A549 (cell line): ENCODE measurements at regions not wholly inside any gene's neighbourhood (a gene's known extent, or its start where the extent isn't known, plus 50 kb on each side); places are given as distances from the start of the nearest gene placed in this dataset.
"Not testable (repeated sequence)": the region's sequence is repeated elsewhere in the genome, so short reads cannot be mapped to it uniquely, and the experiment has no call there.

ENCODE experiments used
- ATAC-seq, 2 experiments: fragments of 200-7000 bp in 1 of 2; fragments of >200 bp in 1 of 2; cut with Nextera tagmentation in 1 of 2; cut with Tn5 transposase in 1 of 2; 3 replicates each; pipeline versions ENCODE4 v1.8.0 to v1.9.1; 2018 to 2020; ENCODE audit warnings: mild to moderate bottlenecking in 1 of 2, moderate library complexity in 1 of 2
- CTCF ChIA-PET: fragments of 300-600 bp; sonication (Branson Sonifier 250); formaldehyde crosslinking; extraction: SDS; loops from one replicate; lab custom pipeline; 2021; ENCODE audit warnings: antibody characterized with exemption, inconsistent platforms; lab: Yijun Ruan, JAX
- POLR2A ChIA-PET: fragments of 350-600 bp; formaldehyde crosslinking; extraction: SDS; loops from one replicate; lab custom pipeline; 2021; ENCODE audit warnings: antibody characterized with exemption, inconsistent platforms; lab: Yijun Ruan, JAX
- DNase-seq, 2 experiments: peaks; one replicate each; pipeline versions ENCODE4 v3.0.0 to v3.0.0-alpha.2; 2011 to 2016; ENCODE audit warnings: low read depth in 1 of 2, low spot score in 1 of 2
- FAIRE-seq: peaks from 2 replicates; lab custom pipeline; 2011; peaks lifted over from hg19 to GRCh38; lab: Jason Lieb, UNC
- H3K27ac ChIP-seq, 2 experiments: fragments of >200 bp; sonication (Bioruptor Twin); formaldehyde crosslinking; 3 replicates each; pipeline ENCODE4 v1.5.1; 2016 to 2017
- H3K4me1 ChIP-seq: fragments of >200 bp; sonication (Bioruptor Twin); formaldehyde crosslinking; 3 replicates; pipeline ENCODE4 v1.6.1; 2016
- H3K4me2 ChIP-seq: fragments of >200 bp; sonication (Bioruptor Twin); formaldehyde crosslinking; 3 replicates; pipeline ENCODE4 v1.6.1; 2016
- H3K4me3 ChIP-seq: fragments of >200 bp; sonication (Bioruptor Twin); formaldehyde crosslinking; 3 replicates; pipeline ENCODE4 v1.5.1; 2016
- H3K9me3 ChIP-seq: fragments of >200 bp; sonication (Bioruptor Twin); formaldehyde crosslinking; 3 replicates; pipeline ENCODE4 v1.6.1; 2016
- BHLHE40 ChIP-seq: IDR thresholded peaks from 2 replicates; pipeline ENCODE4 v1.6.1; 2012; ENCODE audit warnings: low read depth, low read length, inconsistent platforms
- CBX2 ChIP-seq: fragments of 200-600 bp; sonication (generic); IDR thresholded peaks from 2 replicates; pipeline ENCODE4 v1.6.1; 2016; ENCODE audit warnings: low read depth, mild to moderate bottlenecking, borderline replicate concordance
- CBX8 ChIP-seq: fragments of 200-600 bp; sonication (generic); IDR thresholded peaks from 2 replicates; pipeline ENCODE4 v1.6.1; 2016
- CEBPB ChIP-seq, 2 experiments: fragments of >200 bp in 1 of 2; sonication (Bioruptor Twin) in 1 of 2; formaldehyde crosslinking in 1 of 2; IDR thresholded peaks; 2 replicates each; pipeline ENCODE4 v1.6.1; 2012 to 2016
- CHD2 ChIP-seq: fragments of 150-350 bp; IDR thresholded peaks from 2 replicates; pipeline ENCODE4 v1.6.1; 2014; ENCODE audit warnings: low read length; ENCODE audit not compliant: partially characterized antibody
- CHD4 ChIP-seq: fragments of 200-600 bp; sonication (generic); IDR thresholded peaks from 2 replicates; pipeline ENCODE4 v1.6.1; 2016; ENCODE audit warnings: antibody characterized with exemption, mild to moderate bottlenecking, borderline replicate concordance
- EHF ChIP-seq: fragments of 250-450 bp; sonication (Bioruptor Pico); IDR thresholded peaks from 2 replicates; pipeline ENCODE4 v1.5.0; 2020; ENCODE audit warnings: mild to moderate bottlenecking
- ESRRA ChIP-seq: fragments of 150-350 bp; IDR thresholded peaks from 2 replicates; pipeline ENCODE4 v1.6.1; 2014; ENCODE audit warnings: mild to moderate bottlenecking, low read length, borderline replicate concordance
- GATA3 ChIP-seq: IDR thresholded peaks from 2 replicates; pipeline ENCODE4 v1.6.1; 2012; ENCODE audit warnings: borderline replicate concordance
- HEYL ChIP-seq: fragments of 250-450 bp; sonication (Bioruptor Pico); IDR thresholded peaks from 2 replicates; pipeline ENCODE4 v1.8.0; 2021; ENCODE audit warnings: mild to moderate bottlenecking, moderate library complexity
- JUN ChIP-seq, 2 experiments: fragments of >200 bp; sonication (Bioruptor Twin); formaldehyde crosslinking; IDR thresholded peaks; 2 replicates in 1 of 2; 3 replicates in 1 of 2; pipeline ENCODE4 v1.6.1; 2016 to 2017
- KDM1A ChIP-seq: fragments of 200-600 bp; sonication (generic); IDR thresholded peaks from 2 replicates; pipeline ENCODE4 v1.6.1; 2016; ENCODE audit warnings: low read depth, mild to moderate bottlenecking
- KDM5A ChIP-seq: fragments of 200-600 bp; sonication (generic); IDR thresholded peaks from 2 replicates; pipeline ENCODE4 v1.6.1; 2016; ENCODE audit warnings: antibody characterized with exemption, mild to moderate bottlenecking
- MAFK ChIP-seq: fragments of 450-650 bp; IDR thresholded peaks from 2 replicates; pipeline ENCODE4 v1.6.1; 2014; ENCODE audit not compliant: partially characterized antibody
- MAZ ChIP-seq: fragments of 150-350 bp; IDR thresholded peaks from 2 replicates; pipeline ENCODE4 v1.6.1; 2014; ENCODE audit warnings: antibody characterized with exemption, low read depth, low read length, borderline replicate concordance
- MYC ChIP-seq: IDR thresholded peaks from 2 replicates; pipeline ENCODE4 v1.6.1; 2012; ENCODE audit warnings: mild to moderate bottlenecking, inconsistent platforms, low read length, improper control_type of control experiment, borderline replicate concordance
- NFE2L2 ChIP-seq: fragments of 150-350 bp; conservative IDR thresholded peaks from 2 replicates; pipeline ENCODE4 v1.6.1; 2014; ENCODE audit warnings: low read length
- POLR2AphosphoS2 ChIP-seq: conservative IDR thresholded peaks from 2 replicates; pipeline ENCODE4 v1.6.1; 2012; ENCODE audit warnings: low read length, improper control_type of control experiment, inconsistent platforms
- RARB ChIP-seq: fragments of 250-450 bp; sonication (Bioruptor Pico); IDR thresholded peaks from 2 replicates; pipeline ENCODE4 v1.8.0; 2021; ENCODE audit warnings: mild to moderate bottlenecking, moderate library complexity
- RCOR1 ChIP-seq: fragments of 150-350 bp; IDR thresholded peaks from 2 replicates; pipeline ENCODE4 v1.6.1; 2014; ENCODE audit warnings: antibody characterized with exemption, low read length, low read depth
- SMC3 ChIP-seq: fragments of >200 bp; sonication (Bioruptor Twin); formaldehyde crosslinking; IDR thresholded peaks from 3 replicates; pipeline ENCODE4 v1.6.1; 2018; ENCODE audit warnings: inconsistent platforms
- ZNF302 ChIP-seq: fragments of 250-450 bp; sonication (Bioruptor Pico); IDR thresholded peaks from 2 replicates; pipeline ENCODE4 v1.9.0; 2021; ENCODE audit warnings: inconsistent platforms, mild to moderate bottlenecking, moderate library complexity
- WGBS: methylation state at CpG from one replicate; pipeline ENCODE4 v1.1.6; 2017; ENCODE audit errors: missing lambda C conversion rate; 5-methylcytosine and 5-hydroxymethylcytosine counted together
- TF ChIP-seq, protein P1 (sequence below): fragments of >200 bp; sonication (Bioruptor Twin); formaldehyde crosslinking; IDR thresholded peaks from 3 replicates; pipeline ENCODE4 v1.6.1; 2016
- TF ChIP-seq, protein P2 (sequence below): fragments of 250-450 bp; sonication (Bioruptor Pico); IDR thresholded peaks from 2 replicates; pipeline ENCODE4 v1.5.0; 2021; ENCODE audit warnings: mild to moderate bottlenecking, moderate library complexity, borderline replicate concordance
- TF ChIP-seq, protein P3 (sequence below): IDR thresholded peaks from 2 replicates; pipeline ENCODE4 v1.6.1; 2012
- TF ChIP-seq, protein P4 (sequence below): fragments of 200-600 bp; sonication (generic); IDR thresholded peaks from 2 replicates; pipeline ENCODE4 v1.6.1; 2016; ENCODE audit warnings: antibody characterized with exemption, mild to moderate bottlenecking, moderate library complexity
- TF ChIP-seq, protein P5 (sequence below): fragments of 250-450 bp; sonication (Bioruptor Pico); IDR thresholded peaks from 2 replicates; pipeline ENCODE4 v1.5.0; 2020; ENCODE audit warnings: low read depth, mild to moderate bottlenecking, moderate library complexity

DNA sequence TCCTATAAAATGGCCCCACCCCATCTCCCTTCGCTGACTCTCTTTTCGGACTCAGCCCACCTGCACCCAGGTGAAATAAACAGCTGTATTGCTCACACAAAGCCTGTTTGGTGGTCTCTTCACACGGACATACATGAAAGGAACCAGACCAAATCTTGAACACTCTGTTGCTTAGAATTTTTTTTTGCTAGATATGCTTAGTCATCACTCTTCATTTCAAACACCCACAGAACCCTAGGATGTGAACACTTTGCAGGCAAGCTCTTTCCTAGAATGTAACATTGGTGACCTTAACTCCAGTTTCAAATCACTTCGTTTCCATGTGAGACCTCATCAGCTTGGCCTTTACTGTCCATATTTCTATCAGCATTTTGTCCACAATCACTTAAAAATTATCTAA lies 530.3 kb upstream of the KLHL4 start:
- not testable (repeated sequence) for FAIRE-seq

DNA sequence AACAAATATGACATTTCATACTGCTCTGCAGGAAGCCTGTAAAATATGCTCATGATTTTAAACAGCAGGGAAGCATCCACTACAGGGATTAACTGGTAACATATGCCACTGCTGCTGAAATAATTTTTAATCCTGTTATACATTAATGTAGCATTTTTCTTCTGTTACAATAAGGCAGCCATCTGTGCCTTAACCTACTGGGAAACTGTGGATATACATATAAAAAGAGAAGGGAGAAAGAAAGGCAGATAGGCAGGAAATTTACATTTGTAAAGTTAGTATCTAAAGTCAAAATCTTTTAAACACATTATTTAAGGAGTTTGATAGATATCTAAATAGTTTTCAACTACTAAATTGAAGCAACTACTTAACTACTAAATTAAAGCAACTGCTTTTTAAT lies 514.6 kb upstream of the KLHL4 start:
- Histone ChIP-seq H3K4me3 (no peak overlapping the region), H3K27ac (no peak overlapping the region), H3K9me3 (no peaks in the 10 kb centered on the region), H3K4me2 (no peak overlapping the region), H3K4me1 (no peaks in the 10 kb centered on the region)
- CTCF ChIA-PET: no interaction called here
- POLR2A ChIA-PET: no interaction called here
- ATAC-seq (no peak), FAIRE-seq (no peak), DNase-seq (no peak)
- TF ChIP-seq RARB (CRISPR knock-in tag) (no peak), CHD2 (no peak), ESRRA (no peak), BHLHE40 (no peak), CEBPB (IDR thresholded peaks at IDR 0.05) (no peak), MYC (no peak), NFE2L2 (no peak), GATA3 (no peak)
- TF ChIP-seq, protein P1, sequence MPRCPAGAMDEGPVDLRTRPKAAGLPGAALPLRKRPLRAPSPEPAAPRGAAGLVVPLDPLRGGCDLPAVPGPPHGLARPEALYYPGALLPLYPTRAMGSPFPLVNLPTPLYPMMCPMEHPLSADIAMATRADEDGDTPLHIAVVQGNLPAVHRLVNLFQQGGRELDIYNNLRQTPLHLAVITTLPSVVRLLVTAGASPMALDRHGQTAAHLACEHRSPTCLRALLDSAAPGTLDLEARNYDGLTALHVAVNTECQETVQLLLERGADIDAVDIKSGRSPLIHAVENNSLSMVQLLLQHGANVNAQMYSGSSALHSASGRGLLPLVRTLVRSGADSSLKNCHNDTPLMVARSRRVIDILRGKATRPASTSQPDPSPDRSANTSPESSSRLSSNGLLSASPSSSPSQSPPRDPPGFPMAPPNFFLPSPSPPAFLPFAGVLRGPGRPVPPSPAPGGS: no peak
- TF ChIP-seq, protein P2, sequence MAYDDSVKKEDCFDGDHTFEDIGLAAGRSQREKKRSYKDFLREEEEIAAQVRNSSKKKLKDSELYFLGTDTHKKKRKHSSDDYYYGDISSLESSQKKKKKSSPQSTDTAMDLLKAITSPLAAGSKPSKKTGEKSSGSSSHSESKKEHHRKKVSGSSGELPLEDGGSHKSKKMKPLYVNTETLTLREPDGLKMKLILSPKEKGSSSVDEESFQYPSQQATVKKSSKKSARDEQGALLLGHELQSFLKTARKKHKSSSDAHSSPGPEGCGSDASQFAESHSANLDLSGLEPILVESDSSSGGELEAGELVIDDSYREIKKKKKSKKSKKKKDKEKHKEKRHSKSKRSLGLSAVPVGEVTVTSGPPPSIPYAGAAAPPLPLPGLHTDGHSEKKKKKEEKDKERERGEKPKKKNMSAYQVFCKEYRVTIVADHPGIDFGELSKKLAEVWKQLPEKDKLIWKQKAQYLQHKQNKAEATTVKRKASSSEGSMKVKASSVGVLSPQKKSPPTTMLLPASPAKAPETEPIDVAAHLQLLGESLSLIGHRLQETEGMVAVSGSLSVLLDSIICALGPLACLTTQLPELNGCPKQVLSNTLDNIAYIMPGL (CRISPR knock-in tag): no peak
- TF ChIP-seq, protein P3, sequence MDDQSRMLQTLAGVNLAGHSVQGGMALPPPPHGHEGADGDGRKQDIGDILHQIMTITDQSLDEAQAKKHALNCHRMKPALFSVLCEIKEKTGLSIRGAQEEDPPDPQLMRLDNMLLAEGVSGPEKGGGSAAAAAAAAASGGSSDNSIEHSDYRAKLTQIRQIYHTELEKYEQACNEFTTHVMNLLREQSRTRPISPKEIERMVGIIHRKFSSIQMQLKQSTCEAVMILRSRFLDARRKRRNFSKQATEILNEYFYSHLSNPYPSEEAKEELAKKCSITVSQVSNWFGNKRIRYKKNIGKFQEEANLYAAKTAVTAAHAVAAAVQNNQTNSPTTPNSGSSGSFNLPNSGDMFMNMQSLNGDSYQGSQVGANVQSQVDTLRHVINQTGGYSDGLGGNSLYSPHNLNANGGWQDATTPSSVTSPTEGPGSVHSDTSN: no peak

More for the DNA sequence above, 530.3 kb upstream of the KLHL4 start:
- H3K4me2 ChIP-seq, H3K27ac ChIP-seq, H3K4me1 ChIP-seq, DNase-seq, POLR2A ChIA-PET, H3K4me3 ChIP-seq, H3K9me3 ChIP-seq, ATAC-seq: not testable (repeated sequence)
- peak; percentile 79 for TF ChIP-seq MAFK
- CTCF ChIA-PET: interaction anchor here (0.6 kb wide), 1 partner anchor 30 kb away, joined by 4 read pairs; no protein-coding TSS in a partner anchor
- 37% methylated on average over 3 of the region's 4 CpGs for WGBS

DNA sequence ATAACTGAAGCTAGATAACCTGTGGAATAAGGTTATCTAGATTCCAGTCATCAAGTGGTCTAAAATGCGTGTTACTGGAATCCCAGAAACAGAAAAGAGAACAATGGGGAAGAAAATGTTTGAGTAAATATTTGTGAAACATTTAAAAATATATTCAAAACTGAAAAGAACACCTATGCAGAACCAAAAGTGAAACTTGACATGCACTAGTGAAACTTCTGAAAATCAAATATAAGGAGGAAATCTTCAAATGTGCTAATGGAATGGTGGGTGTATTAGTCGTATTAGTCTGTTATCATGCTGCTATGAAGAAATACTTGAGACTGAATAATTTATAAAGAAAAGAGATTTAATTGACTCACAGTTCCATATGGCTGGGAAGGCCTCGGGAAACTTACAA lies 512.4 kb upstream of the KLHL4 start:
- 9% methylated on average over 3 of the region's 3 CpGs for WGBS
- no peaks in the 10 kb centered on the region for H3K9me3 ChIP-seq
- TF ChIP-seq ZNF302 (CRISPR knock-in tag) (no peak), POLR2AphosphoS2 (no peak), CHD4 (no peak), GATA3 (no peak), MAZ (no peak), RCOR1 (no peak), KDM5A (no peak), RARB (CRISPR knock-in tag) (no peak), HEYL (CRISPR knock-in tag) (no peak), KDM1A (no peak), MAFK (no peak), SMC3 (no peak), JUN (IDR thresholded peaks at IDR 0.05) (no peak), EHF (CRISPR knock-in tag) (no peak), NFE2L2 (no peak), CBX2 (no peak), CBX8 (no peak)
- TF ChIP-seq, protein P4, sequence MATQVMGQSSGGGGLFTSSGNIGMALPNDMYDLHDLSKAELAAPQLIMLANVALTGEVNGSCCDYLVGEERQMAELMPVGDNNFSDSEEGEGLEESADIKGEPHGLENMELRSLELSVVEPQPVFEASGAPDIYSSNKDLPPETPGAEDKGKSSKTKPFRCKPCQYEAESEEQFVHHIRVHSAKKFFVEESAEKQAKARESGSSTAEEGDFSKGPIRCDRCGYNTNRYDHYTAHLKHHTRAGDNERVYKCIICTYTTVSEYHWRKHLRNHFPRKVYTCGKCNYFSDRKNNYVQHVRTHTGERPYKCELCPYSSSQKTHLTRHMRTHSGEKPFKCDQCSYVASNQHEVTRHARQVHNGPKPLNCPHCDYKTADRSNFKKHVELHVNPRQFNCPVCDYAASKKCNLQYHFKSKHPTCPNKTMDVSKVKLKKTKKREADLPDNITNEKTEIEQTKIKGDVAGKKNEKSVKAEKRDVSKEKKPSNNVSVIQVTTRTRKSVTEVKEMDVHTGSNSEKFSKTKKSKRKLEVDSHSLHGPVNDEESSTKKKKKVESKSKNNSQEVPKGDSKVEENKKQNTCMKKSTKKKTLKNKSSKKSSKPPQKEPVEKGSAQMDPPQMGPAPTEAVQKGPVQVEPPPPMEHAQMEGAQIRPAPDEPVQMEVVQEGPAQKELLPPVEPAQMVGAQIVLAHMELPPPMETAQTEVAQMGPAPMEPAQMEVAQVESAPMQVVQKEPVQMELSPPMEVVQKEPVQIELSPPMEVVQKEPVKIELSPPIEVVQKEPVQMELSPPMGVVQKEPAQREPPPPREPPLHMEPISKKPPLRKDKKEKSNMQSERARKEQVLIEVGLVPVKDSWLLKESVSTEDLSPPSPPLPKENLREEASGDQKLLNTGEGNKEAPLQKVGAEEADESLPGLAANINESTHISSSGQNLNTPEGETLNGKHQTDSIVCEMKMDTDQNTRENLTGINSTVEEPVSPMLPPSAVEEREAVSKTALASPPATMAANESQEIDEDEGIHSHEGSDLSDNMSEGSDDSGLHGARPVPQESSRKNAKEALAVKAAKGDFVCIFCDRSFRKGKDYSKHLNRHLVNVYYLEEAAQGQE: no peak
- TF ChIP-seq, protein P5, sequence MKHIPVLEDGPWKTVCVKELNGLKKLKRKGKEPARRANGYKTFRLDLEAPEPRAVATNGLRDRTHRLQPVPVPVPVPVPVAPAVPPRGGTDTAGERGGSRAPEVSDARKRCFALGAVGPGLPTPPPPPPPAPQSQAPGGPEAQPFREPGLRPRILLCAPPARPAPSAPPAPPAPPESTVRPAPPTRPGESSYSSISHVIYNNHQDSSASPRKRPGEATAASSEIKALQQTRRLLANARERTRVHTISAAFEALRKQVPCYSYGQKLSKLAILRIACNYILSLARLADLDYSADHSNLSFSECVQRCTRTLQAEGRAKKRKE (CRISPR knock-in tag): no peak
- TF ChIP-seq, all 56 proteins: peak for 0
- DNase-seq (no peak), ATAC-seq (no peak), FAIRE-seq (no peak)
- ChIA-PET POLR2A (no interaction called here), CTCF (no interaction called here)
- H3K4me3 ChIP-seq: no peak overlapping the region
- no peaks in the 10 kb centered on the region for H3K4me1 ChIP-seq
- no peak overlapping the region for H3K27ac ChIP-seq
- no peak overlapping the region for H3K4me2 ChIP-seq
